Stimulated activated CD4-positive, alpha-beta T cell treated with anti-CD3 and anti-CD28 coated beads, TNF-alpha, amount 100 ng/mL, for 4 hours (primary cell): ENCODE measurements at regions not wholly inside any gene's neighbourhood (a gene's known extent, or its start where the extent isn't known, plus 50 kb on each side); places are given as distances from the start of the nearest gene placed in this dataset.
A peak's percentile ranks its signal among the peaks of the same experiment; 100 is the strongest.
"Not testable (repeated sequence)": the region's sequence is repeated elsewhere in the genome, so short reads cannot be mapped to it uniquely, and the experiment has no call there.

Experiments
- DNase-seq, 3 experiments: peaks; one replicate each; pipeline ENCODE4 v3.0.0-alpha.2; 2020; ENCODE audit warnings: low read depth in 3 of 3

DNA sequence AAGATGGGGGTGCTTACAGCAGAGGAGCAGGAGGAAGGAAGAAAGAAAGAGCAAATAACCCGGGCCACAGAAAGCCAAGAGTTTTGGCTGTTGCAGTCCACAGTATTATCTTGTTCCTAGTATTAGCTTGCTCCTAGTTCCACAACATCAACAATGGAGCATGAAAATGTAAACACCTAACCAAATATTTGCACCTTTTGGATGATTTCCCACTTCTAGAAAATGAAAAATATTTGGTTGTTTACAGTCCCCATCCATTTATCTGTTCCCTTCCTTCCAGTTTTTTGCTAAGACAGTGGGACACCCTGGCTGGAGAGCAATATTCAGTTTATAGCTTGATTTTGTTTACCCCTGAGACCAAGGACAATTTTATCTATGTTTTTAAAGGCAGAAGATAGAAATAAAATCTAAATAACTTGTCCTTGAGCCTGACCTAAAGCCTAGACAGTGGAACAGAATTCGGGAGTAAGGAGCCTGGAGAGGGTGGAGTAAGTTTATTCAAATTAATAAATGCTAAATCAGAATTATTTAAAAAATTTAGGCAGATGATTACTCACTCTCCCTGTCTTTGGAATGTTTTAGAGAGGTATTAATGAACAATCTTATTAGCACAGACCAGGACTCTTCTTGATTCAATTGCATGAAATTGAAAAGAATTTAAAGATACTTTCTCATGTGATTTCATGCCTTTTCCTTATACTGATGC is 51.6 kb downstream of the RESF1 start:
- no peak for DNase-seq

DNA sequence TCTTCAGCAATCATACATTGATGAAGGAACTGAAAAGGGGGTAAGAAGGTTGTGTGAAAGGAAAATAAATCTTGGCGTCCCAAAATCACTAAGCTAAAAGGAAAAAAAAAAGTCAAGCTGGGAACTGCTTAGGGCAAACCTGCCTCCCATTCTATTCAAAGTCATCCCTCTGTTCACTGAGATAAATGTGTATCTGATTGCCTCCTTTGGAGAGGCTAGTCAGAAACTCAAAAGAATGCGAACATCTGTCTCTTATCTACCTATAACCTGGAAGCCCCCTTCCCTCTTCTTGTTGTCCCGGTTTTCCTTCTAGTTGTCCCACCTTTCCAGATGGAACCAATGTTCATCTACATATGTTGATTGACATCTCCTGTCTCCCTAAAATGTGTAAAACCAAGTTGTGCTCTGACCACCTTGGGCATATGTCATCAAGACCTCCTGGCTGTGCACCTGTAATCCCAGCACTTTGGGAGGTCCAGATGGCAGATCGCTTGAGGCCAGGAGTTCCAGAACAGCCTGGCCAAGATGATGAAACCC is 53.1 kb downstream of the RESF1 start:
- DNase-seq, result no peak

DNA sequence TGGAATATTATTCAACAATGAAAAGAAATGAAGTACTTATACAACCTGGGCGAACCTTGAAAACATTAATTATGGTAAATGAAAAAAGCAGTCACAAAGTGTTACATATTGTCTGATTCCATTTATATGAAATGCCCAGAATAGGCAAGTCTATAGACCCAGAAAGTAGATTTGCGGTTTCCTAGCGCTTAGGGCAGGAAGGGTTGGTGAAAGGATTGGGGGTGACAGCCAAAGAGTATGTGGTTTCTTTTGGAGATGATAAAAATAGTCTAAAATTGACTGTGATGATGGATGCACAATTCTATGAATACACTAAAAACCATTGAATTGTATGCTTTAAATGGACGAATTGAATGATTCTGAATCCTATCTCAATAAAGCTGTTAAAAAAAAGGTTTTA is 55.8 kb downstream of the RESF1 start:
- no peak for DNase-seq

DNA sequence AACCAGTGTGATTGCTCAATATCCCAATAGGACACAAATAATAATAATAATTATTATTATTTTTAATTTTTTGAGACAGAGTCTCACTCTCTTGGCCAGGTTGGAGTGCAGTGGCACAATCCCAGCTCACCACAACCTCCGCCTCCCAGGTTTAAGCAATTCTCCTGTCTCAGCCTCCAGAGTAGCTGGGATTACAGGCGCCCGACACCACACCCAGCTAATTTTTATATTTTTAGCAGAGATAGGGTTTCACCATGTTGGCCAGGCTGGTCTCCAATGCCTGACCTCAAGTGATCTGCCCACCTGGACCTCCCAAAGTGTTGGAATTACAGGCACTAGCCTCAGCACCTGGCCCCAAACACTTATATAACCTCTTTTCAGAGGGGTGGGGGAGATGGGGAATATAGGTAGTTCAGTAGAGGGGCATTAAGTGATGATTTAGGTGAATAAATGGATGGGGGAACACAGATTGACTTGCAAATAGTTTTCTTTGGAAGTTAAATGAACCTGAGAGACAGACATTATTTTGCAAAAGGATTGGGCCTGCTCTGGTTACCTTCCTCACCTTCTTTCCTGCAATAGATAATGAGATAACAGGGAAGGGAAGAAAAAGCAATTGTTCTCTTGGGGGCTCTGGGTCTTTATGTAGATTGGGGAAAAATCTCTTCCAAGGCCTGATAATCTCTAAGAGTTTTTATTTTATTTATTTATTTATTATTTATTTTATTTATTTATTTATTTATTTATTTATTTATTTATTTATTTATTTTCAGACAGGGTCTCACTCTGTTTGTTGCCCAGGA is 57.7 kb downstream of the RESF1 start:
- DNase-seq, result no peak

DNA sequence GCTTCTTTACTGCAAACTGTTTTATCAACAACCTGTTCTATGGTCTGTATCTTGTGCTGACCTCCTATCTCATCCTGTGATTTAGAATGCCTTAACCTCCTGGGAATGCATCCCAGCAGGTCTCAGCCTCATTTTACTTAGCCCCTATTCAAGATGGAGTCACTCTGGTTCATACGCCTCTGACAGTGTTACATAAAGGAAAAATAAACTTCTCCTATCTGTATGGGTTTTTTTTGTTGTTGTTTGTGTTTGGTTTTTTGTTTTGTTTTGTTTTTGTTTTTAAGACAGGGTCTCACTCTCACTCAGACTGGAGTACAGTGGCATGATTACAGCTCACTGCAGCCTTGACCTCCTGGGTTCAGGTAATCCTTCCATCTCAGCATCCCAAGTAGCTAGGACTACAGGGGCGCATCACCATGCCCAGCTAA is 62.1 kb downstream of the RESF1 start:
- no peak for DNase-seq

DNA sequence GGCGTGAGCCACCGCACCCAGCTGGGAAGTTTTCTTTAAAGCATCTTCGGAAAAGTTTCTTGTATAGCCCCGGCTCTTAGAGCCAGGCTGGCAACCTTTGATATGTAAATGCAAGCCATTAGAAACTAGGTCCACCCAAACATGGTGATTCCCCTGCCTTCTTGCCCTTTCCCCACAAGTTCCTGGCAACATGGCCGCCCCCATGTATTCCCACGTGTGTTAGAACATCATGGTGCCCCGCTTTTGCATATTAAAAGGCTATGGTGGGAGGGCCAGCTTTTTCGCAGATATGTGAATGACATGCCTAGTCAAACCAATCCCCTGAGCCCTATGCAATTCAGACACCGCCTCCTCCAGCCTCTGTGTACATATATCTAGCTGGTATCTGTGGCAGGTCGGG is 63.2 kb downstream of the RESF1 start:
- not testable (repeated sequence) for DNase-seq

DNA sequence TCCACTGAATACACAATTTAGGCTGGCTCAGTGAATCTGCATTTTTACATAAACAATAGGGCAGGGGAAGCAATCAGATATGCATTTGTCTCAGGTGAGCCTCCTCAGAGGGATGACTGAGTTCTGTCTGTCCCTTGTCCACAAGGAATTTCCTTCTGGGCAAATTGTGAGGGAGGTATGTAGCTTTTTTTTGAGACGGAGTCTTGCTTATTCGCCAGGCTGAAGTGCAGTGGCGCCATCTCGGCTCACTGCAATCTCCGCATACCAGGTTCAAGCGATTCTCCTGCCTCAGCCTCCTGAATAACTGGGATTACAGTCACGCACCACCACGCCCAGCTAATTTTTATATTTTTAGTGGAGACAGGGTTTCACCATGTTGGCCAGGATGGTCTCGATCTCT is 64.6 kb downstream of the RESF1 start:
- DNase-seq, result not testable (repeated sequence)

DNA sequence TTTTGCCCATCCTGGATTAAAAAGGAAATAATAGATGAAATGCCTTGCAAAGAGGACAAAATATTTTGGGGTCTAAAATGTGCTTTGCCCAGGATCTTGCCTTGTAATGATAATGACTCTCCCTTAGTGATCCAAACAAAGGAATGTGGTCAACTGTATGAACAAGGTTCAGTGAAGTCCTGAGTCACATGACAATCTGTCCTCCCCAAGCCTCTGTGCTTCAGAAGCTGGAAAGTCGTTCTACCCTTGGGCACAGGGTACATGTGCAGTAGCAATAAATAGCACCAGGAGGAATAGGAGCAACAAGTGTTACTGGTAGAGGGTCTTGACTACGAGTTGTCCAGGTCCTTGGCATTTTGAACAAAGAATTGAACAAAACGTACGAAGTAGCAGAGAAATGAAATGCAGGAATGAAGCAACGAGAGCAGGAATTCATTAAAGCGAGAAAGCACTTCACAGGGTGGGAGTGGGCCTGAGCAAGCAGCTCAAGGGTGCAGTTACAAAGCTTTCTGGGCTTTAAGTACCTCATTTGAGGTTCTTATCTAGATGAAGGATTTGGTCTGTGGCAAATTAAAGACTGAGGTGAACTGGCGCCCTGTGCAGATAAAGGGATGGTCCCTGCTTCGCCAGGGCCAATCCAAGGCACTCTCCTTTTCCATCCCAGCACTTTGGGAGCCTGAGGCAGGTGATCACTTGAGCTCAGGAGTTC is 65.8 kb downstream of the RESF1 start:
- DNase-seq, result no peak

DNA sequence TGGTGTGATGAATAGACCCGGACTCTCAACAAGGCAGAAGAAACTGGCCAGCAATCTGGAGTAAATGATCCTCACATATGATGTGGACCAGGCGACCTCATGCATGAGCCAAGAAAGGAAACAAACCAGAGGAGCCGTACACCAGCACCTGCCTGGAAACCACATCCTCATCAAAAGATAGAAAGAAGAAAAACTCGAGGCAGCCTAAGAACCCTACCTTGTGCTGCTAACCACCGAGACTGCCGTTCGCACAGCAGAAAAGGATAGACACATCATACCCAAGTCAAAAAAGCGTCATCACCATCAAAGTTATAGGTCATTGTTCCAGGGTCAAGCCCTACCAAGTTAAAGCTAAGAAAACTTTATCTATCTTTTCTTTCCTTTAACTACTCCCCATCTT is 66.7 kb downstream of the RESF1 start:
- DNase-seq, result peak in 2 of 3 experiments; percentile 1 to 4

DNA sequence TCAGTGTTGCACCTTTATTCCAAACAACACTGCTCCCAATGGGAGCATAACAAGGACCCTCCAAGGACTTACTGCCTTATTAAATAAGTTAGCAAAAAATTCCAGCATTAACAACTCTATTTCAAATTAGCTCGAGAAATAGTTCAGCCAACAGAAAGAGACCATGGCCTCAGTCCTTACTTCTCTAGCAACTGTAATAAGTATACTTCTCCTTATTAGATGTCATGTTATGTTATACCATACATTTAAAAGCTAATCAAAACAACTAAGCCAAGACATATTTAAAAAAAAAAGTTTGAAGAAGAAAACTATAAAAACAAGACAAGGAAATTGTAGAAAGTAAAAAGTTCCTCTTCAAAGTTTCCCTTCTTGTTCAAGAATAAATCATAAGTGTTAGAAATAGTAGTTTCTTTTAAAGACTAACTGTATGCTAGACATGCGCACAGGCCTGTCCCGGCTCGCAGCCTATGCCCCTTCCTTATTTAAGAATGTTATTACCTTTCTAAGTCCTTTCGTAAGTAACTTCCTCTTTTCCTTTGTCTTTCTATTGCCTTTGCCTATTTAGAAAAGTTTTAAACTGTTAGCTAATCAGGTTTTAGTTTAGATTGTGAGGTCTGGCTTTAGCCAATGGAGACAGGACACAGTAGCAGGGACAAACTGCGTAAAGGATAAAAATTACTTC is 68.6 kb downstream of the RESF1 start:
- no peak for DNase-seq

DNA sequence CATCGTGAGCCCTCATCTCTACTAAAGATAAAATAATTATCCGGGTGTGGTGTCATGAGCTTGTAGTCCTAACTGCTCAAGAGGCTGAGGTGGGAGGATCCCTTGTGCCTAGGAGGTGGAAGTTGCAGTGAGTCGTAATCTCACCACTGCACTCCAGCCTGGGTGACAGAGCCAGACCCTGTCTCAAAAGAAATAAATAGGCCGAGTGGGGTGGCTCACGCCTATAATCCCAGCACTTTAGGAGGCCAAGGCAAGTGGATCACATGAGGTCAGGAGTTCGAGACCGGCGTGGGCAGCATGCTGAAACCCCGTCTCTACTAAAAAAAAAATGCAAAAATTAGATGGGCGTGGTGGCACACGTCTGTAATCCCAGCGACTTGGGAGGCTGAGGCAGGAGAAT is 70.9 kb downstream of the RESF1 start:
- DNase-seq, result no peak

DNA sequence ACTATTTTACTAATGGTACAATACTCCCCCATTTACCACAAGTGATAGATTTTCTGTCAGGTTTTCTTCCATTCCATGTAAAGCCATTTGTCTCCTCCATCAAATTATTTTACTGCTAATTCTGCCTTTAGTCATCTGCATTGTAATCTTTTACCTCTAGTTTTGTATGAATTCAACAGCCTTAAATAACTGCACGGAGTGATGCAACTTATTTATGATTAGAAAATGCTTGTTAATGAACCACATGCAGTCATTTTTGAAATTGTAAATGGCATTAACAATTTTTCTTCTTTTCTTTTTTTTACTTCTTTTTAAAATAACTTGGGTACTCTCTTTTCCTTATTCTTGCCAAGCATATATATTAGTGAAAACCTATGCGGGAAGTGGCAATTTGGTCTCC is 71.5 kb downstream of the RESF1 start:
- DNase-seq, result no peak

DNA sequence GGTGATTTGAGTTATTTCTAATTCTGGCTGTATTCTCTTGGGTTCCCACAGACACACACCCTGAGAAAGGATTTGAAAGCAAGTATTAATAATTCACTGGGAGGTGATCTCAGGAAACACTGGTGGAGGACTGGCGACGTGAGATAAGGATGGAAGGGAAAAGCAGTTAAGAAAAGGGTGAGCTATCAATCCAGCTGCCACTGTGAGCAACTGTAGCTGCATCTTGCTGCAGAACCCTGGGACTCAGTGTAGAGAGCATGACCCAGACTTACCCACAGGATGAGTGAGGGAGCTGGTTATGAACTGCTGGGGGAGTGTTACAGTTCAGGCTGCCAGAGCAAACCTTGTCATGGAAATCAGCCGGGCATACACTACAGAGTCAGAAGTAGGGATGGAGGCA is 71.9 kb downstream of the RESF1 start:
- DNase-seq, result no peak

DNA sequence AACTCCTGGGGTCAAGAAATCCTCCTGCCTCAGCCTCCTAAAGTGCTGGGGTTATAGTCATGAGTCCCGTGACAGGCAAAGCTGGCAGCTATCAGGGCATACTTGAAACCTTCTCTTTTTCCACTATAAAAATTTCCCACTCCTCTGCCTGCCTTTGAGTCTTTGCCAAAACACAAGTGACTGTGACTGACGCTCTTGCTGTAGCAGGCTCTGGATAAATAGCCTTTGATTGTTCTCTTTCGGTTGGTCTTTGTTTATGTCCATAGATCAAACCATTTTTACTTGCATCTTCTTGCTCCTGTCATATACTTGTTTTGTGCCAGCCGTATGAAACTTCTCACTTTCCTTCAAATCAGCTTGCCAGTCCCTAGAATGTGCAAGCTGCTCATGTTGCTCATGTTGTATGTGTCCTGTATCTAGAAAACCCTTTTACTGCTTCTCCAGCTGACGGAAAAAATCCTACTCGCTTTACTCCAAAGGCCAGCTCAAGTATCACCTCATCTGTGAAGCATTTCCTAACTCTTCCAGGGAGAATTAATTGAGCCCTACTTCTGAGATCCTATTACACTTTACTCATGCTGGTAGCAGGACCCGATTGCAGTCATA is 73.1 kb downstream of the RESF1 start:
- DNase-seq, result no peak

DNA sequence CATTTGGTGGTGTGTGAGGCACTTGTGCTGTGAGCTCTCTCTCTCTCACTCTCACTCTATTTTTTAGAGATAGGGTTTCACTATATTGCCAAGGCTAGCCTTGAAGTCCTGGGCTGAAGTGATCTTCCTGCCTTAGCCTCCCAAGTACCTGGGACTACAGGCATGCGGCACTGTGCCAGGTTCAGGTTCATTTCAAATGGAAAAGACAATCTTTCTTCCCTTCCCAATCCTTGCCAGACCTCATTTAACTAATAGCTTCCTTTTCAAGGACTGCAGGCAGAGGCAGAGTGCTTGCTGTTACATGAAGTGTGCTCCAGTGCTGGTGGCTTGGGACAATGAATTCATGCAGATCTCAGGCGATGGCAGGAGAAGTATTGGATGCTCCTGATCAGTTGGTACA is 73.2 kb upstream of the BICD1 start:
- no peak for DNase-seq

DNA sequence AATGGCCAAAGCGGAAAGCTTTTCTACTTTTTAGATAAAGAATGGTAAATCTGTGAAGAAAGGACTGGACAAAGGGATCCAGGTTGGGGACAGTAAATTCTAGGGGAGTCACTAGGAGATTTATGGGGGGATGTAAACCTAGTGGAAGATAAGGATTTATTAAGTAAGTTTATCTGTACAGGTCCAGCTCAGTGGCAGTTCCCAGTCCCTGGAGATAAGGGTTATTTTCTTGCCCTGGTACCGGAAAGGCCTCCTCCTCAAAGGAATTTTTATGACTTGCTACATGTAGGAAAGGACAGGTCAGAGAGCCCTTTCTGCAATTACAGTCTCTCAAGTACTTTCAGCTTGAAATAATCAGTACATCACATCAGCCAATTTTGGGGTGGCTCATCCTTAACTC is 72.6 kb upstream of the BICD1 start:
- DNase-seq, result no peak

DNA sequence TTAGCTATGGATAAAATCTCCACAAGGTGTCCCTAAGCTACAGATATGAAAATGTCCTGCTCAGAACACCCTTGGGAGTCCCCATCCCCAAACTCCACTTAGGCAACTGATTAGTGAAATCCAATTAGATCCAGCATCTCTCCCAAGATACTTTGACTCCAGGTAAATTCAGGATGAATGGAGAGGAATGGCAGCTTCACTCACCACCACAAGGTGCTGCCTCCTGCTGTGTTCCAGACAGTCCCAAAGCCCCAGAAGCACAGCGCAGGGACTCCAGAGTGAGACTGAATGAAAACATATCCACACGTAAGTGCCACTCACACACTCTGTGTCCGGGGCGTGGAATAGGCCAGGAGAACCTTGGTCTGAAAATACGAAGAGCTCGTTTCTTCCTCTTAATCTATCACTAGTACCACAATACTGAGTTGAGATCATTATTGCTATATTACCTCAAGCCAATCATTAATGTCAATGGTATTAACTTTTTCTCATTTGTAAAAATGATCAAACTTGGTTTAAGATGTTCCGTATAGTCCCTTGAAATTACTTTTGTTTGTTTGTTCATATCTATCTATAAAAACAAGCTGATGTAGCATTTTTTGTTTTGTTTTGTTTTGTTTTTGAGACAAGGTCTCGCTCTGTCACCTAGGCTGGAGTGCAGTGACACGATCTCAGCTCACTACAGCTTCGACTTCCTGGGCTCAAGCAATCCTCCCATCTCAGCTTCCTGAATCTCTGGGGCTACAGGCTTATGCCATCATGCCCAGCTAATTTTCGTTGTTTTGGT is 70.0 kb upstream of the BICD1 start:
- DNase-seq, result no peak

DNA sequence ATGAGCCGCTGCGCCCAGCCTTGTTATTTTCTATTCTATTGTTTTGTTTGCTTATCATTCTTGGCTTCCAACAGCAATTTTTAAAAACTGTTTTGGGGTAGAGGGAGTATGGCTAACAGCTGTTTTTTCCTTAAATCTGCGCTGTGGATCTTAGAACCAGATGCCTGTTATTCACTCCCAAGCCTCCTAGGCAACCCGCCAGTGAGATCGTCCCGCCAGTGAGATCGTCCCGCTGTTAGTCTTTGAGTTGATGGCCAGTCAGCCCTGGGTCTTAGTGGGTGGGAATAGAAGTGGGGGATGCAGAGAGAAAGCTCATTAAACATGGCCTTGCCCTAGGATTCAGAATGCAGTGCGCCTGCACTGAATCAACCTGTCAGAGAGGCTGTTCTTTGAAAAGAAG is 67.3 kb upstream of the BICD1 start:
- DNase-seq, result no peak

DNA sequence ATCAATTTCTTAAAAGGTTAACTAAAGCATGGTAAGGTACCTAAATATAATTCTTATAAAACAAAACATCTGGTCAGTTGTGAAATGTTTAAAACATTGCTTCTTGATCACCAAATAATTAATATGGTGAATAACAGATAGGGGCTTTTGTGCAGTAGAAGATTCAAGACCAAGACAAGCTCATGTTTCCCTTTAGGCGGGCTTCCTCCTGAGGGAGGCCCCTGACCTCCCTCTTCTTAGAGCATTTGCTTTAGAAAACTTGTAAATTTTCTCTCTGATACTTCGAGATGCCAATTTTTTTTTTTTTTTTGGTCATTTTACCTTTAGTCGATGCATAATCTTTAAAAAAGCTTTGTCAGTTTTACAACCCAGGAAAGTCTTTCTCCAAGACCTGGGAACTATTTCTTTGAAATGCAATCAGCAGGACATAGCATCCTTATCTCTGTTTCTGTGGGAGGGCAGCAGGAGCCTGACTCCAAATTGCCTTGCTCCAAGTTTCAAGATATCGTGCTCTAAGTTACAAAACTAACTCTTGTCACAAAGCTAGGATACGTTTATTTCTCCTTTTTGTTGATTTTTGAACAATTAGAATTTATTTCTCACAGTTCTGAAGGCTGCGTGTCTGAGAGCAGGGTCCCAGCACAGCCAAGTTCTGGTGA is 66.6 kb upstream of the BICD1 start:
- no peak for DNase-seq

DNA sequence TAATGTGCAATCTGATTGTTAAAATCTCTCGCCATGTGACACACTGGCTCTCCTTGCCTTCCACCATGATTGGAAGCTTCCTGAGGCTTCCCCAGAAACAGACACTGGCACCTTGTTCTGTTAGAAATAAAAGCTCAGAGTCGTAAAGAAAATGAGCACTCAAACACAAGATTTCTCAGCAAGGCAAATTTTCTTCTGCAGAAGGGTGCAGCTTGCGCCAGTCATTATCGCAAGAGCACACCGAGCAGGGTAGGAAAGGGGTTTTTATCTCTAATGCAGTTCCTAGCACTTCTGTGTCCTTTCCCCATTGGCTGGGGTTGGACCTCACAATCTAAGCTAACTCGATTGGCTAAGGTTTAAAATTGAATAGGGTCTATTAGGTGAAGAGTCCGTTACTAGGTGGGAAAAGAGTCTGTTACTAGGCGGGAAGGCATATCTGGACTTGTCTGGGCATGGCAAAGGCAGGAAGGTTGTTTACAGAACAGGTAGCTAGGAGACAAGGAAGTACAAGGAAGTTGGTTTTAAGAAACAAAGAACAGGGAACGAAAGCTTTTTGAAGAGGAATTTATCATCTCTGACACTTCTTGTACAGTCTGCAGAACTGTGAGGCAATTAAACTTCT is 62.6 kb upstream of the BICD1 start:
- DNase-seq, result no peak
